Fibroblast of lung (primary cell): ENCODE measurements at regions not wholly inside any gene's neighbourhood (a gene's known extent, or its start where the extent isn't known, plus 50 kb on each side); places are given as distances from the start of the nearest gene placed in this dataset.

Experiments
- DNase-seq, 2 donors: peaks; one replicate each; pipeline versions ENCODE4 v3.0.0 to v3.0.0-alpha.2; 2010; ENCODE audit warnings: low read depth in 2 of 2
- H2AFZ ChIP-seq: 2 replicates; pipeline ENCODE4 v1.5.1; 2012; ENCODE audit warnings: low read length, control low read depth, inconsistent platforms
- H3K27ac ChIP-seq: 2 replicates; pipeline ENCODE4 v1.5.1; 2011; ENCODE audit warnings: low read length, control low read depth; ENCODE audit not compliant: insufficient read depth
- H3K27me3 ChIP-seq: 2 replicates; pipeline ENCODE4 v1.5.1; 2011; ENCODE audit warnings: mild to moderate bottlenecking, low read length; ENCODE audit not compliant: control insufficient read depth, insufficient read depth
- H3K36me3 ChIP-seq: 2 replicates; pipeline ENCODE4 v1.5.1; 2011; ENCODE audit warnings: low read length; ENCODE audit not compliant: control insufficient read depth, insufficient read depth
- H3K4me1 ChIP-seq: 2 replicates; pipeline ENCODE4 v1.5.1; 2011; ENCODE audit warnings: low read length; ENCODE audit not compliant: control insufficient read depth, insufficient read depth; ENCODE audit errors: extremely low read depth
- H3K4me2 ChIP-seq: 2 replicates; pipeline ENCODE4 v1.5.1; 2011; ENCODE audit warnings: low read length, control low read depth; ENCODE audit not compliant: insufficient read depth; ENCODE audit errors: extremely low read depth
- H3K4me3 ChIP-seq, 4 experiments: fragments of 200-600 bp in 1 of 4; sonication (generic) in 1 of 4; replicated peaks in 1 of 4; 2 replicates each; pipeline ENCODE4 v1.5.1; 2011 to 2016; ENCODE audit warnings: low read length in 4 of 4, low read depth in 3 of 4, mild to moderate bottlenecking in 3 of 4, control low read depth in 2 of 4, inconsistent platforms in 1 of 4, mixed read lengths in 1 of 4; ENCODE audit not compliant: insufficient read depth in 1 of 4; ENCODE audit errors: control extremely low read depth in 1 of 4
- H3K79me2 ChIP-seq: 2 replicates; pipeline ENCODE4 v1.5.1; 2012; ENCODE audit warnings: mild to moderate bottlenecking, low read length, inconsistent platforms; ENCODE audit not compliant: control insufficient read depth, insufficient read depth
- H3K9ac ChIP-seq: 2 replicates; pipeline ENCODE4 v1.5.1; 2011; ENCODE audit warnings: mild to moderate bottlenecking, low read length, control low read depth; ENCODE audit not compliant: insufficient read depth
- H3K9me3 ChIP-seq: 2 replicates; pipeline ENCODE4 v1.5.1; 2012; ENCODE audit warnings: low read depth, low read length; ENCODE audit not compliant: control insufficient read depth, insufficient read depth
- H4K20me1 ChIP-seq: 2 replicates; pipeline ENCODE4 v1.5.1; 2011; ENCODE audit warnings: low read length; ENCODE audit not compliant: control insufficient read depth, insufficient read depth; ENCODE audit errors: extremely low read depth
- CTCF ChIP-seq, 2 donors: IDR thresholded peaks in 1 of 2; conservative IDR thresholded peaks in 1 of 2; 1 replicate in 1 of 2; 2 replicates in 1 of 2; pipeline ENCODE4 v1.5.1; 2011 to 2012; ENCODE audit warnings: low read length in 2 of 2, control low read depth in 1 of 2, inconsistent platforms in 1 of 2, low read depth in 1 of 2, mild to moderate bottlenecking in 1 of 2
- EZH2 ChIP-seq: IDR thresholded peaks from 2 replicates; pipeline ENCODE4 v1.5.1; 2012; ENCODE audit warnings: low read length, control low read depth, mild to moderate bottlenecking; ENCODE audit errors: missing control alignments

GRCh38 chr6:48426636-48427035, 315.6 kb upstream of the PTCHD4 start:
- H3K9me3 ChIP-seq = no peaks in the 10 kb centered on the region
- no peak overlapping the region for H3K4me3 ChIP-seq
- no peaks in the 10 kb centered on the region for H3K27me3 ChIP-seq
- no peak for TF ChIP-seq CTCF (conservative IDR thresholded peaks at IDR 0.05 in 1 of 2, IDR thresholded peaks at IDR 0.05 in 1 of 2; ENCODE audit: low read depth in 1 of 2, low read length in 2 of 2)
- TF ChIP-seq EZH2 = no peak
- no peak overlapping the region for H3K4me2 ChIP-seq
- no peaks in the 10 kb centered on the region for H3K79me2 ChIP-seq
- H3K4me1 ChIP-seq = peaks cover 12% of the 10 kb centered on the region
- H2AFZ ChIP-seq = no peak overlapping the region
- no peak overlapping the region for H3K9ac ChIP-seq
- H4K20me1 ChIP-seq = no peaks in the 10 kb centered on the region
- H3K27ac ChIP-seq = no peak overlapping the region
- H3K36me3 ChIP-seq = no peaks in the 10 kb centered on the region
- DNase-seq = peak; percentile 93 to 95

- DNase-seq = peak; percentile 56 to 67
- H3K9ac ChIP-seq = no peak overlapping the region
- H3K36me3 ChIP-seq = no peaks in the 10 kb centered on the region
- no peaks in the 10 kb centered on the region for H3K27me3 ChIP-seq
- H3K4me1 ChIP-seq = peaks cover 4% of the 10 kb centered on the region
- H4K20me1 ChIP-seq = no peaks in the 10 kb centered on the region
- no peak for TF ChIP-seq CTCF (conservative IDR thresholded peaks at IDR 0.05 in 1 of 2, IDR thresholded peaks at IDR 0.05 in 1 of 2; ENCODE audit: low read depth in 1 of 2, low read length in 2 of 2)
- no peak for TF ChIP-seq EZH2
- no peak overlapping the region for H3K4me3 ChIP-seq
- H3K9me3 ChIP-seq = no peaks in the 10 kb centered on the region
- H2AFZ ChIP-seq = no peak overlapping the region
- H3K27ac ChIP-seq = no peak overlapping the region
- H3K79me2 ChIP-seq = no peaks in the 10 kb centered on the region
- no peak overlapping the region for H3K4me2 ChIP-seq
Observed at GRCh38 chr6:48423640-48424365, 312.8 kb upstream of the PTCHD4 start.

GRCh38 chr6:48419992-48420391, 309.0 kb upstream of the PTCHD4 start:
- no peak overlapping the region for H3K4me3 ChIP-seq
- TF ChIP-seq CTCF (conservative IDR thresholded peaks at IDR 0.05 in 1 of 2, IDR thresholded peaks at IDR 0.05 in 1 of 2; ENCODE audit: low read depth in 1 of 2, low read length in 2 of 2) = no peak
- TF ChIP-seq EZH2 = no peak
- no peaks in the 10 kb centered on the region for H3K4me1 ChIP-seq
- H3K27me3 ChIP-seq = no peaks in the 10 kb centered on the region
- no peak overlapping the region for H3K27ac ChIP-seq
- no peak overlapping the region for H2AFZ ChIP-seq
- H3K36me3 ChIP-seq = no peaks in the 10 kb centered on the region
- H3K79me2 ChIP-seq = no peaks in the 10 kb centered on the region
- H3K9me3 ChIP-seq = no peaks in the 10 kb centered on the region
- no peak overlapping the region for H3K4me2 ChIP-seq
- no peaks in the 10 kb centered on the region for H4K20me1 ChIP-seq
- no peak overlapping the region for H3K9ac ChIP-seq
- DNase-seq = peak in 1 of 2 donors; percentile 10
